ENCODE measurements at regions not wholly inside any gene's neighbourhood (a gene's known extent, or its start where the extent isn't known, plus 50 kb on each side); places are given as distances from the start of the nearest gene placed in this dataset.
"Not testable (repeated sequence)": the region's sequence is repeated elsewhere in the genome, so short reads cannot be mapped to it uniquely, and the experiment has no call there.

- no peak for DNase-seq (ENCODE audit: low read depth in 3 of 3)
Measured at GRCh38 chr3:61378311-61378710, 127.1 kb upstream of the FHIT start.

DNA sequence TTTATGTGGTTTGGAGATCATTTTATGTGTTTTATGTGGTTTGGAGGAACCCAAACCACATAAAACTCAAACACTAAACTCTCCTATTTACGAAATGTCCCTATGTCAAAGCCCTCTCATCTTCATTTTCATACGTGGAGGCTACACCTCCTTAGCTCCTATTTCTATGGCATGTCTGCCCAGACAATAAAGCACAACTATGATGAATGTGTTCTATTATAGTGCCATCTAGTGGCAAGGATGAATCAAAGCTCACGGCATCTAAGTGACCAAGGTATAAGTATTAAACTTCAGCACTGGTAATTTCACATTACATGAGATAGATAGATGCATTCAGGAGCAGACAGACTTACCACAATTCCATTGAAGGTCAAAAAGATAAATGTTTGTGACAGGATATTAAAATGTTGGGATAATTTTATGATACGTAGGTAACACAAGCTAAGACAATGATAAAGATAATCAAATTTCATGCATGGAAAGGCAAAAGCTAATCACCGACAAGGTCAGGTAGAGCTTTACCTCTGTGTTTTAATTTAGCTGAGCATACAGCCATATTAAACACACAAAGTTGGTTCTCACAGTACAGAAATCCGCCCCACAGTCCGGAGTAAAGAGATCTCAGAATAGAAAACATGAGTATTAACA, 130.6 kb upstream of the FHIT start:
- no peak for DNase-seq (ENCODE audit: low read depth in 3 of 3)

DNA sequence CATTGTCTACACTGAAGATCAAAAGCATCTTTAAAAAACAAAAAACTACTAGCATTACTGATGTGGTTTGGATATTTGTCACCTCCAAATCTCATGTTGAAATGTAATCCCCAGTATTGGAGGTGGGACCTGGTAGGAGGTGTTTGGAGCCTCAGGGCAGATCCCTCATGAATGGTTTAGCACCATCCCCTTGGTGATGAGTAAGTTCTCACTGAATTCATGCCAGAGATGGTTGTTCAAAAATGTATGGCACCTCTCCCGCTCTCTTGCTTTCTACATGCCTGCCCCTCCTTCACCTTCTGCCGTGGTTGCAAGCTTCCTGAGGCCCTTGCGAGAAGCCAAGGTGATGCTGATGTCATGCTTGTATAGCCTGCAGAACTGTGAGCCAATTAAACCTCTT, 136.6 kb upstream of the FHIT start:
- no peak for DNase-seq (ENCODE audit: low read depth in 3 of 3)

- DNase-seq (ENCODE audit: low read depth in 3 of 3) = not testable (repeated sequence)
Measured at GRCh38 chr3:61393480-61393947, 142.3 kb upstream of the FHIT start.

- DNase-seq (ENCODE audit: low read depth in 3 of 3) = no peak
Measured at GRCh38 chr3:61401359-61401758, 150.1 kb upstream of the FHIT start.

- DNase-seq (ENCODE audit: low read depth in 3 of 3) = no peak
Measured at GRCh38 chr3:61407397-61407796, 154.0 kb upstream of the PTPRG start.

GRCh38 chr3:61409638-61410037, 151.7 kb upstream of the PTPRG start:
- no peak for DNase-seq (ENCODE audit: low read depth in 3 of 3)

DNA sequence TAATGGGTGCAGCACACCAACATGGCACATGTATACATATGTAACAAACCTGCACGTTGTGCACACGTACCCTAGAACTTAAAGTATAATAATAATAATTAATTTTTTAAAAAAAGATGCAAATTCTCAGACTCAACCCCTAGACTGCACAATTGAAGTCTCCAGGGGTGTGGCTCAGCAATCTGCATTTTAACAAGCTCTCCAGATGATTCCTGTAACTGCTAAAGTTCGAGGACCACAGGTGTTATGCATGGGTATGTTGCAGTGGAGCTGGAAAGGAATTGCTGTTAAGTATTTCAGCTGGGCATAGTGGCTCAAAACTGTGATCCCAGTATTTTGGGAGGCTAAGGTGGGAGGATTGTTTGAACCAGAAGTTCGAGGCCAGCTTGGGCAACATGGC, 151.0 kb upstream of the PTPRG start:
- not testable (repeated sequence) for DNase-seq (ENCODE audit: low read depth in 3 of 3)

- no peak for DNase-seq (ENCODE audit: low read depth in 3 of 3)
Measured at GRCh38 chr3:61411009-61411662, 150.2 kb upstream of the PTPRG start.

- no peak for DNase-seq (ENCODE audit: low read depth in 3 of 3)
Measured at GRCh38 chr3:61414456-61414855, 146.9 kb upstream of the PTPRG start.

DNA sequence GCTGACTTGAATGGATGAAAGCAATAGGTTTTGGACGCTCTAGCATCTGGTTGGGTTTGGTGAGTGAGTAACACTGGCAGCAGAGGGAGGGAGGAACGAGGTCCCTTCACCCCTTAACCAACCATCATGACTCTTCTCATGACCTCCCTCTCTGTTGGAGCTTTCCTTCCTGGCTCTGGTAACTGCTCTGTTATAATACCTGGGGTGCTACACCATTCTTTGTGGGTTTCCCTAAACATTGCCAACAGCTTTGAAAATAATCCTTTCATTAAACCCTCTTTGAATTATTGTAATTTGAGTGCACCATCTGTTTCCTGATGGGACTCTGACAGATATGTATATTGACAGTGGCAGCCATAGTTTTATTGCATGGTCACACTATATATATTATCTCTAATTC, 146.2 kb upstream of the PTPRG start:
- DNase-seq (ENCODE audit: low read depth in 3 of 3) = no peak

DNA sequence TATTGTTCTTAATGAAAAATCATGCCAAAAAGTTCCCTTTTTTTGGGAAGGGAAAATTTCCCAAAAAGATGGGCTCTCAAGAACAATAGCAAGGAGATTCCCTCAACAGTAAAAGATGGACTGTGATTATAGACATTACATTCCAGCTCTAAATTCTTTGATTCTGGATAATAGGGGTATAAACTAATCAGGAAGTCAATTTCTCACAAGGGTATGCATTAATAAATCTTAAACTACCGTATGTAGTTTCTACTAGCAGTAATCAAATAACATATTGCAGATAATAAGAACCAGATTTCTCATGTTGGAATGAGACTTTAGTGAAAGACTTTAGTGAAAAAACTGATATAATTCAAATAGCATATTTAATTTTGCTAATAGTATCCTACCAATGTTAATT, 144.8 kb upstream of the PTPRG start:
- DNase-seq (ENCODE audit: low read depth in 3 of 3) = no peak

GRCh38 chr3:61417352-61417751, 144.0 kb upstream of the PTPRG start:
- DNase-seq (ENCODE audit: low read depth in 3 of 3) = no peak

- no peak for DNase-seq (ENCODE audit: low read depth in 3 of 3)
Measured at GRCh38 chr3:61420136-61420759, 141.1 kb upstream of the PTPRG start.

DNA sequence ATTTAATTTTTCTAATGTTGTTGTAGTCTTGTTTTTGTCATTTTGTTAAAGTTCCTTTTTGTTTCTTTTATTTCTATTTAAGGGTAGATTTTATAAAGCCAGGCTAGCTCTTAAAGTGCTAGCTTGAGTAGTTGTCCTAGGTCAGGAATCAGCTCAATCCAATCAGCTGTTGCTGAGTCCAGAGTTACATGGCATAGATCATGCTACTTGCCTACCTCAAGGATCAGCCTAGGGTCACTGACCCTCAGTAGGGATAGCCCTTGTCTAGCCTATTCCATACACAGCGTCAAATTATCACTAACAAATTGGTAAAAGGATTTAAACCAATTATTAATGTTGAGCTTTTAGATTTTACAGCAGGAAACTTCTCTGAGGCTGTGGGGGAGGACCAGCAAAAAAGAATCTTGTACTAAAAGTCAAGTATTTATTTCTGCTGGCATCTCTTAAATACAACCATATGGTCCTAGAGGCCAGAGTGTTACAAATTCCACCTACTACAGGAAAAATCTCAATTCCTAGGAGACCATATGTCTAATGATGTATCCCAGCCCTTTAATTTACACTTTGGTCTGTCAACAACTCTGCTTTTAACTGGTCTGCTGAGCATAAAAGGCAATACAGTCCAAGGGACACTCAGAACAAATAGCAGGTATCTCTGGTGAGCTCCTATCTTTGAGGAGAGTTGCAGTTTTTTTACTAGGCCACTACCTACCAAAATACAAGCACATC, 138.3 kb upstream of the PTPRG start:
- DNase-seq (ENCODE audit: low read depth in 3 of 3) = no peak

- no peak for DNase-seq (ENCODE audit: low read depth in 3 of 3)
Measured at GRCh38 chr3:61425356-61425755, 136.0 kb upstream of the PTPRG start.

- no peak for DNase-seq (ENCODE audit: low read depth in 3 of 3)
Measured at GRCh38 chr3:61429106-61429505, 132.3 kb upstream of the PTPRG start.

GRCh38 chr3:61434901-61435300, 126.5 kb upstream of the PTPRG start:
- DNase-seq (ENCODE audit: low read depth in 3 of 3) = not testable (repeated sequence)

GRCh38 chr3:61435361-61435760, 126.0 kb upstream of the PTPRG start:
- DNase-seq (ENCODE audit: low read depth in 3 of 3) = not testable (repeated sequence)

GRCh38 chr3:61438253-61439121, 122.9 kb upstream of the PTPRG start:
- no peak for DNase-seq (ENCODE audit: low read depth in 3 of 3)

DNA sequence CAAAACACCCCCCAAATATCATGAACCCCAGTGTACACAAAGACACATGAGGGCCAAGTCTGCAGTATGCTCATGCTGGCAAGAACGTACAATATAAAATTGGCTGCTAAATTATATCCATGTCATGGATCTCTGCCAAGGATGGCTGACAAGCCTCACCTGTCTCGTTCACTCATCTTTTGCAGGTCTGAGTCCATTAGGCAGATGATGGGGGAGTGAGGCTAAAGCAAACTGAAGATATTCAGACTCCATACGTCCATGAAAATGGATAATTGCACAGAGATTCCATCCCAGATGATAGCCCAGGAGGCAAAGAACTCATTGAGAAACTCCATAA, 122.3 kb upstream of the PTPRG start:
- no peak for DNase-seq (ENCODE audit: low read depth in 3 of 3)

DNA sequence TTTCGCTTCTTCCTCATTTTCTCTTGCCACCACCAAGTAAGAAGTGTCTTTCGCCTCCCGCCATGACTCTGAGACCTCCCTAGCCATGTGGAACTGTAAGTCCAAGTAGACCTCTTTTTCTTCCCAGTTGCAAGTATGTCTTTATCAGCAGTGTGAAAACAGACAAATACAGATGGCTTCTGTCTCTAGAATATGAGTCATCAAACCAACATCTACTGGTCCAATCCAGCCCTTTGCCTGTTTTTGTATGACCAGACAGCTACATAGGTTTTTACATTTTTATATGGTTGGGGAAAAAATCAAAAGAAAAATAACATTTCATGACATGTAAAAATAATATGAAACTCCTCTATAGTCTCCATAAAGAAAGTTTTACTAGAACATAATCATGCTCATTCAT, 118.7 kb upstream of the PTPRG start:
- DNase-seq (ENCODE audit: low read depth in 3 of 3) = no peak
